ENCODE measurements at regions not wholly inside any gene's neighbourhood (a gene's known extent, or its start where the extent isn't known, plus 50 kb on each side); places are given as distances from the start of the nearest gene placed in this dataset.

DNA sequence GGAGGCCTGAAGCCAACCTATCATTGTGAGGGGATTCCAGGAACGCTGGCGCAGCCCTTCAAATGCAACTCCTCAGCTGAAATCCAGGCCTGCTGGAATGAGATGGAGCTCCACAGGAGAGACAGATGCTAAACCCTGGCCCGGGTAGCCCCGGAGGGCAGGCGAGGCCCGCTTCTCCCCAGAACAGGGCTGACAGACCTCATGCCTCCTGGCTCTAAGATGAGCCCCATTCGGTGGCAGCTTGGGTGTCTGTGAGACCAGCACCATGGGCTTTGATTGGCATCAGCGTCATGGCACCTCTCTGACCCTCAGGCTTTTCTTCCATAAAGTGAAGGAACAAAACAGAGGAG is 382.2 kb downstream of the BCL11B start:
- TF ChIP-seq, protein P1, sequence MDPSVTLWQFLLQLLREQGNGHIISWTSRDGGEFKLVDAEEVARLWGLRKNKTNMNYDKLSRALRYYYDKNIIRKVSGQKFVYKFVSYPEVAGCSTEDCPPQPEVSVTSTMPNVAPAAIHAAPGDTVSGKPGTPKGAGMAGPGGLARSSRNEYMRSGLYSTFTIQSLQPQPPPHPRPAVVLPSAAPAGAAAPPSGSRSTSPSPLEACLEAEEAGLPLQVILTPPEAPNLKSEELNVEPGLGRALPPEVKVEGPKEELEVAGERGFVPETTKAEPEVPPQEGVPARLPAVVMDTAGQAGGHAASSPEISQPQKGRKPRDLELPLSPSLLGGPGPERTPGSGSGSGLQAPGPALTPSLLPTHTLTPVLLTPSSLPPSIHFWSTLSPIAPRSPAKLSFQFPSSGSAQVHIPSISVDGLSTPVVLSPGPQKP (IDR thresholded peaks at IDR 0.05; ENCODE audit: borderline replicate concordance, low read depth, low read length): no peak
- TF ChIP-seq RAD21 (IDR thresholded peaks at IDR 0.05; ENCODE audit: low read length) (no peak), RFX5 (IDR thresholded peaks at IDR 0.05; ENCODE audit: low read depth, low read length) (no peak), FOS (IDR thresholded peaks at IDR 0.05; ENCODE audit: low read depth, low read length) (no peak), MAFK (IDR thresholded peaks at IDR 0.05; ENCODE audit: low read depth, low read length) (no peak), SMC3 (IDR thresholded peaks at IDR 0.05; ENCODE audit: low read depth, low read length) (no peak), RCOR1 (IDR thresholded peaks at IDR 0.05; ENCODE audit: insufficient replicate concordance, low read length) (no peak), NFE2L2 (IDR thresholded peaks at IDR 0.05; ENCODE audit: low read depth, low read length) (no peak), POLR2A (IDR thresholded peaks at IDR 0.05; ENCODE audit: low read depth, low read length) (no peak), CEBPB (IDR thresholded peaks at IDR 0.05; ENCODE audit: low read depth, low read length) (no peak), MAZ (IDR thresholded peaks at IDR 0.05; ENCODE audit: borderline replicate concordance, low read depth, low read length) (no peak), MXI1 (IDR thresholded peaks at IDR 0.05; ENCODE audit: borderline replicate concordance, low read depth, low read length) (no peak), CHD1 (IDR thresholded peaks at IDR 0.05; ENCODE audit: low read depth, low read length) (no peak), BHLHE40 (IDR thresholded peaks at IDR 0.05; ENCODE audit: low read depth, low read length) (no peak)
- TF ChIP-seq, protein P2, sequence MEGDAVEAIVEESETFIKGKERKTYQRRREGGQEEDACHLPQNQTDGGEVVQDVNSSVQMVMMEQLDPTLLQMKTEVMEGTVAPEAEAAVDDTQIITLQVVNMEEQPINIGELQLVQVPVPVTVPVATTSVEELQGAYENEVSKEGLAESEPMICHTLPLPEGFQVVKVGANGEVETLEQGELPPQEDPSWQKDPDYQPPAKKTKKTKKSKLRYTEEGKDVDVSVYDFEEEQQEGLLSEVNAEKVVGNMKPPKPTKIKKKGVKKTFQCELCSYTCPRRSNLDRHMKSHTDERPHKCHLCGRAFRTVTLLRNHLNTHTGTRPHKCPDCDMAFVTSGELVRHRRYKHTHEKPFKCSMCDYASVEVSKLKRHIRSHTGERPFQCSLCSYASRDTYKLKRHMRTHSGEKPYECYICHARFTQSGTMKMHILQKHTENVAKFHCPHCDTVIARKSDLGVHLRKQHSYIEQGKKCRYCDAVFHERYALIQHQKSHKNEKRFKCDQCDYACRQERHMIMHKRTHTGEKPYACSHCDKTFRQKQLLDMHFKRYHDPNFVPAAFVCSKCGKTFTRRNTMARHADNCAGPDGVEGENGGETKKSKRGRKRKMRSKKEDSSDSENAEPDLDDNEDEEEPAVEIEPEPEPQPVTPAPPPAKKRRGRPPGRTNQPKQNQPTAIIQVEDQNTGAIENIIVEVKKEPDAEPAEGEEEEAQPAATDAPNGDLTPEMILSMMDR (conservative IDR thresholded peaks at IDR 0.05; ENCODE audit: low read depth, low read length): no peak
- TF ChIP-seq, protein P3, sequence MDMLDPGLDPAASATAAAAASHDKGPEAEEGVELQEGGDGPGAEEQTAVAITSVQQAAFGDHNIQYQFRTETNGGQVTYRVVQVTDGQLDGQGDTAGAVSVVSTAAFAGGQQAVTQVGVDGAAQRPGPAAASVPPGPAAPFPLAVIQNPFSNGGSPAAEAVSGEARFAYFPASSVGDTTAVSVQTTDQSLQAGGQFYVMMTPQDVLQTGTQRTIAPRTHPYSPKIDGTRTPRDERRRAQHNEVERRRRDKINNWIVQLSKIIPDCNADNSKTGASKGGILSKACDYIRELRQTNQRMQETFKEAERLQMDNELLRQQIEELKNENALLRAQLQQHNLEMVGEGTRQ (IDR thresholded peaks at IDR 0.05; ENCODE audit: low read depth, low read length): no peak

More for the DNA sequence above, 382.2 kb downstream of the BCL11B start:
- H2BK15ac ChIP-seq (ENCODE audit: low read depth, low read length): no peak overlapping the region
- H3K18ac ChIP-seq (ENCODE audit: low read depth, low read length): no peak overlapping the region
- H4K91ac ChIP-seq (ENCODE audit: insufficient read depth, low read depth, low read length): no peak overlapping the region
- H3K56ac ChIP-seq (ENCODE audit: extremely low read depth, insufficient read depth, low read length): no peak overlapping the region
- H2AK5ac ChIP-seq (ENCODE audit: low read depth, low read length): no peak overlapping the region
- H3K23ac ChIP-seq (ENCODE audit: low read depth, low read length): no peak overlapping the region
- no peaks in the 10 kb centered on the region for H4K20me1 ChIP-seq (ENCODE audit: insufficient read depth, low read length)
- H3K9me3 ChIP-seq (ENCODE audit: control insufficient read depth, insufficient read depth, low read length): peaks cover 70% of the 10 kb centered on the region
- no peaks in the 10 kb centered on the region for H3K27me3 ChIP-seq (ENCODE audit: control insufficient read depth, insufficient read depth, low read length)
- H3K79me1 ChIP-seq (ENCODE audit: low read depth in 1 of 2, low read length in 2 of 2): no peaks in the 10 kb centered on the region
- no peaks in the 10 kb centered on the region for H3K4me1 ChIP-seq (ENCODE audit: control insufficient read depth, insufficient read depth, low read length)
- H3K4me2 ChIP-seq (ENCODE audit: low read depth, low read length): no peak overlapping the region
- no peak overlapping the region for H2BK20ac ChIP-seq (ENCODE audit: low read depth, low read length)
- no peak overlapping the region for H3K14ac ChIP-seq (replicated peaks; ENCODE audit: low read depth, low read length)
- WGBS, 2 experiments (ENCODE audit: extremely low coverage in 2 of 2, insufficient read length in 1 of 2): 70% methylated on average over 2 of the region's 8 CpGs; no CpG with 5 or more reads in 1 of the 2 experiments
- H3K4me3 ChIP-seq (ENCODE audit: insufficient read depth, low read depth, low read length): no peak overlapping the region
- DNase-seq (no peak), ATAC-seq (ENCODE audit: low read depth) (no peak)
- no peak overlapping the region for H3K4ac ChIP-seq (ENCODE audit: low read depth, low read length)
- no peak overlapping the region for H2AFZ ChIP-seq (replicated peaks; ENCODE audit: low read length, poor library complexity)
- no peaks in the 10 kb centered on the region for H3K9me1 ChIP-seq (ENCODE audit: insufficient read depth, low read length)
- H2BK5ac ChIP-seq (ENCODE audit: low read depth, low read length, poor library complexity, severe bottlenecking): no peak overlapping the region
- dilution Hi-C loops (cut with HindIII; ENCODE audit: low sequenced_read_pairs, unreplicated experiment): no loop called here
- no peak overlapping the region for H3K27ac ChIP-seq (ENCODE audit: insufficient read depth, low read length)
- ChIA-PET POLR2A (ENCODE audit: unreplicated experiment) (no interaction called here), CTCF (no interaction called here)
- no peaks in the 10 kb centered on the region for H3K36me3 ChIP-seq (ENCODE audit: control insufficient read depth, insufficient read depth, low read length)
- no peak overlapping the region for H2AK9ac ChIP-seq (replicated peaks; ENCODE audit: low read depth, low read length, poor library complexity)
- intact Hi-C loops (cut with micrococcal nuclease): no loop called here
- H4K8ac ChIP-seq (ENCODE audit: low read depth in 2 of 2, low read length in 2 of 2): no peak overlapping the region
- no peak overlapping the region for H3K9ac ChIP-seq (ENCODE audit: low read depth, low read length)
- no peak overlapping the region for H2BK120ac ChIP-seq (ENCODE audit: low read depth, low read length)
- in situ Hi-C loops (cut with MboI; ENCODE audit: low sequenced_read_pairs): no loop called here
- no peak overlapping the region for H4K5ac ChIP-seq (ENCODE audit: low read depth, low read length)
- no TSS peak for BruUV-seq (replicated peaks)

All from IMR-90 (cell line).